ENCODE measurements at regions not wholly inside any gene's neighbourhood (a gene's known extent, or its start where the extent isn't known, plus 50 kb on each side); places are given as distances from the start of the nearest gene placed in this dataset.

DNA sequence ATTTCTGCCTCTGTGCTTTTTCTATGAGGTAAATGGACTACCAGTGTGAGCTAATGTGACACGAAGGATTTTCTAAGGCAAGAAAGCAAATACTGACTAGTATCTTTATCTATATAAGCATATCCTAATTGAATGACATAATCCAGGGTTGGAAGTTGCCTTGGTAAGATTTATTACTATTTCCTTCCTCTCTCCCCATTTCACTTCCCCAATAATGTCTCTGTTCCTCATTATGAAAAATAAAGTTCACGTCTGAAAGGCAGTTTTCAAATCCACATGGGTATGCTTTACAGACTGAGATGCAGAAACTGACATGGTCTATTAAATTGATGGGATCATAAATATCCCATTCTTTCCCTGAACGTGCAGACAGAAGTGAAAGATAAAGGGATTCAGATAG is 86.0 kb downstream of the DTWD1 start:
- no CpG with 5 or more reads among the region's 3 CpGs for WGBS (ENCODE audit: insufficient coverage)
- H3K36me3 ChIP-seq (ENCODE audit: control insufficient read depth, insufficient read depth, low read length) = no peaks in the 10 kb centered on the region
- no peaks in the 10 kb centered on the region for H3K27me3 ChIP-seq (ENCODE audit: control insufficient read depth, insufficient read depth, low read length)
- DNase-seq = peak; percentile 51
- peaks cover 24% of the 10 kb centered on the region for H3K9me3 ChIP-seq (replicated peaks; ENCODE audit: control insufficient read depth, low read depth, low read length)
- no peak overlapping the region for H3K4me3 ChIP-seq (ENCODE audit: low read length)
- no peaks in the 10 kb centered on the region for H3K4me1 ChIP-seq (ENCODE audit: control insufficient read depth, insufficient read depth, low read length)
- no peak overlapping the region for H3K27ac ChIP-seq (ENCODE audit: low read length)

DNA sequence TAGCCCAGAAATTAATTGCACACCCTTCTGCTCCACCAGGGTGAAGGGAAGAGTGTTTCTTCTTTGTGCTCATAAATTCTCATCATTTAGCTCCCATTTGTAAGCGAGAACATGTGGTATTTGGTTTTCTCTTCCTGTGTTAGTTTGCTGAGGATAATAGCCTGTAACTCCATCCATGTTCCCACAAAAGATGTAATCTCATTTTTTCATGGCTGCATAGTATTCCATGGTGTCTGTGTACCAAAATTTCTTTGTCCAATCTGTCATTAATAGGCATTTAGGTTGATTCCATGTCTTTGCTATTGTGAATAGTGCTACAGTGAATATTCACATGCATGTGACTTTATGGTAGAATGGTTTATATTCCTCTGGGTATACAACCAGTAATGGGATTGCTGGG is 86.8 kb downstream of the DTWD1 start:
- WGBS (ENCODE audit: insufficient coverage) = no CpG with 5 or more reads among the region's 1 CpG
- Histone ChIP-seq H3K27ac (ENCODE audit: low read length) (no peak overlapping the region), H3K36me3 (ENCODE audit: control insufficient read depth, insufficient read depth, low read length) (no peaks in the 10 kb centered on the region), H3K4me1 (ENCODE audit: control insufficient read depth, insufficient read depth, low read length) (no peaks in the 10 kb centered on the region), H3K27me3 (ENCODE audit: control insufficient read depth, insufficient read depth, low read length) (no peaks in the 10 kb centered on the region), H3K9me3 (replicated peaks; ENCODE audit: control insufficient read depth, low read depth, low read length) (peaks cover 24% of the 10 kb centered on the region), H3K4me3 (ENCODE audit: low read length) (no peak overlapping the region)
- DNase-seq = no peak

- Histone ChIP-seq H3K4me3 (ENCODE audit: low read length) (no peak overlapping the region), H3K9me3 (replicated peaks; ENCODE audit: control insufficient read depth, low read depth, low read length) (peaks cover 24% of the 10 kb centered on the region), H3K27ac (ENCODE audit: low read length) (no peak overlapping the region), H3K4me1 (ENCODE audit: control insufficient read depth, insufficient read depth, low read length) (peaks cover 4% of the 10 kb centered on the region), H3K27me3 (ENCODE audit: control insufficient read depth, insufficient read depth, low read length) (no peaks in the 10 kb centered on the region), H3K36me3 (ENCODE audit: control insufficient read depth, insufficient read depth, low read length) (no peaks in the 10 kb centered on the region)
- DNase-seq = no peak
- WGBS (ENCODE audit: insufficient coverage) = no CpG with 5 or more reads among the region's 1 CpG
Measured at GRCh38 chr15:49709646-49710214, 88.9 kb downstream of the DTWD1 start.

- WGBS (ENCODE audit: insufficient coverage) = 79% methylated on average over 2 of the region's 3 CpGs
- H3K4me1 ChIP-seq (ENCODE audit: control insufficient read depth, insufficient read depth, low read length) = peaks cover 4% of the 10 kb centered on the region
- no peak overlapping the region for H3K27ac ChIP-seq (ENCODE audit: low read length)
- peaks cover 24% of the 10 kb centered on the region for H3K9me3 ChIP-seq (replicated peaks; ENCODE audit: control insufficient read depth, low read depth, low read length)
- no peaks in the 10 kb centered on the region for H3K36me3 ChIP-seq (ENCODE audit: control insufficient read depth, insufficient read depth, low read length)
- no peaks in the 10 kb centered on the region for H3K27me3 ChIP-seq (ENCODE audit: control insufficient read depth, insufficient read depth, low read length)
- DNase-seq = no peak
- no peak overlapping the region for H3K4me3 ChIP-seq (ENCODE audit: low read length)
Measured at GRCh38 chr15:49712162-49712561, 91.3 kb downstream of the DTWD1 start.

DNA sequence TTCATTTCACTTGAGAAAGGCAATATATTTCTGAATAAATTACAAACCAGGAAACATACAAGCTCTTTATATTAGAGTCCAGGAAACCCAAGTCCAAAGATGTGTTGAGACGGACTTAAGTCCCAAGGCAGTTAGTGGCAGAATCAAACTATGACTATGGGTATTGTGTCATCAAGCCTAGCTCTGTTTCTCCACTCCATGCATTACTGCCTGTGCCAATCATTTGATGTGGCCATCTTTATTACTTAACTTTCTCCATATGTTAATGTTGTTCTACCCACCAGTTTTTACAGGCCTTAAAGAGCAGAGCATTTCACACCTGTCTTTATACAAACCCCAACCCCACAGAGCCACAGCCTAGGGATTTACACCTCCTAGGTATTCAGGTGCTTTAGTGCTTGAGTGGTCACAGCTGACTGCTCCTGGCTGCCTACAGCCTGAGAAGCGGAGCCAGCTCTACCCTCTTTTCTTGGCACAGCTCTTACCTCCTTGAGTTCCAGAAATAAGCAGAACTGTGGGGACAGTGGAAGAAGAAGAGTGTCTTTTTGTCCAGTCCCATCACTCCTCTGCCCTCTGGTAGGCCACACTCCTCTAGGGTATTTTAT is 92.1 kb downstream of the DTWD1 start:
- Histone ChIP-seq H3K27ac (ENCODE audit: low read length) (no peak overlapping the region), H3K36me3 (ENCODE audit: control insufficient read depth, insufficient read depth, low read length) (no peaks in the 10 kb centered on the region), H3K9me3 (replicated peaks; ENCODE audit: control insufficient read depth, low read depth, low read length) (peaks cover 22% of the 10 kb centered on the region), H3K4me3 (ENCODE audit: low read length) (no peak overlapping the region), H3K27me3 (ENCODE audit: control insufficient read depth, insufficient read depth, low read length) (no peaks in the 10 kb centered on the region), H3K4me1 (ENCODE audit: control insufficient read depth, insufficient read depth, low read length) (peaks cover 4% of the 10 kb centered on the region)
- no peak for DNase-seq
- WGBS (ENCODE audit: insufficient coverage) = no CpG with 5 or more reads among the region's 2 CpGs

DNA sequence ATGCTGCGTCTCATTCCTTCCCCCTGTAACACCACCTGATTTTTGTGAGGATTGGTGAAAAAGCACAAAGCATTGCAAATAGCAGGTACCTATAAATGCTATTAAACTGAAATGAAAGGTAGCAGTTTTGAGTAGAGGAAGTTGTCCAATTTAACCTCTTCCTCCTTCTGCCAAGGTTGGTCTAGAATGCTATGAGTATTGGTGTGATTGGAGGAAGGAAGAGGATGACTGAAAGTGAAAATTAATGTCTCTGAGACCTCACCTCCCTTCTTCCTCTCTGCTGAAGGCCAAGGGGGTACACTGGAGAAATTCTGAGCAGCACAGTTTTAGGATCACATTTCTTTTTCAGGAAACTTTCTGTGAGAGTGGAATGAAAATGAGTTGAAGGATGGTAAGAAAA is 94.4 kb downstream of the DTWD1 start:
- Histone ChIP-seq H3K4me3 (ENCODE audit: low read length) (no peak overlapping the region), H3K36me3 (ENCODE audit: control insufficient read depth, insufficient read depth, low read length) (no peaks in the 10 kb centered on the region), H3K27ac (ENCODE audit: low read length) (no peak overlapping the region), H3K9me3 (replicated peaks; ENCODE audit: control insufficient read depth, low read depth, low read length) (peaks cover 13% of the 10 kb centered on the region), H3K27me3 (ENCODE audit: control insufficient read depth, insufficient read depth, low read length) (no peaks in the 10 kb centered on the region), H3K4me1 (ENCODE audit: control insufficient read depth, insufficient read depth, low read length) (peaks cover 6% of the 10 kb centered on the region)
- WGBS (ENCODE audit: insufficient coverage) = no CpG with 5 or more reads among the region's 1 CpG
- DNase-seq = no peak

DNA sequence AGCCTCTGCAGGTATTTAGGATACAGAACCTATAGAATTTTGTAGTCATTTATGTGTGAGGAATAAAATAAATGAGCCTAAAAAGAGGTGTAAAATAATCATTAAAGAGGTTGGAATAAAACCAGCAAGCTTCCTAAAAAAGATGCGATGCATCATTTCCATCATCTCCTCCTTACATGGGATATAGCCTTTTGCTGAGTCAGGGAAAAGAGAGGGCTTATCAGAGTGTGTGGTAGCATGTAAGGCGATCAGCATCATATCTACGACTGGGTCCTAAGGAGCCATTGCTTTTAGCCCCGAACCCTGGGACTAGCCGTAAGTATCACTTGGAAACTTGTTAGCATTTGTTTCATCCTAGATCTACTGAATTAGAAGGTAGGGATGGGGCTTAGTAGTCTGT is 94.9 kb downstream of the DTWD1 start:
- H3K36me3 ChIP-seq (ENCODE audit: control insufficient read depth, insufficient read depth, low read length) = no peaks in the 10 kb centered on the region
- H3K27me3 ChIP-seq (ENCODE audit: control insufficient read depth, insufficient read depth, low read length) = no peaks in the 10 kb centered on the region
- no peak overlapping the region for H3K4me3 ChIP-seq (ENCODE audit: low read length)
- peaks cover 6% of the 10 kb centered on the region for H3K4me1 ChIP-seq (ENCODE audit: control insufficient read depth, insufficient read depth, low read length)
- no peak overlapping the region for H3K27ac ChIP-seq (ENCODE audit: low read length)
- no peak for DNase-seq
- 100% methylated on average over 2 of the region's 5 CpGs for WGBS (ENCODE audit: insufficient coverage)
- peaks cover 8% of the 10 kb centered on the region for H3K9me3 ChIP-seq (replicated peaks; ENCODE audit: control insufficient read depth, low read depth, low read length)

GRCh38 chr15:49718234-49718633 is 97.4 kb downstream of the DTWD1 start:
- peak overlapping the region; percentile 56 for H3K27ac ChIP-seq (ENCODE audit: low read length)
- DNase-seq = peak; percentile 84

GRCh38 chr15:49718846-49719245 is 98.0 kb downstream of the DTWD1 start:
- Histone ChIP-seq H3K9me3 (replicated peaks; ENCODE audit: control insufficient read depth, low read depth, low read length) (no peaks in the 10 kb centered on the region), H3K27ac (ENCODE audit: low read length) (peak overlapping the region; percentile 11), H3K4me1 (ENCODE audit: control insufficient read depth, insufficient read depth, low read length) (peaks cover 5% of the 10 kb centered on the region), H3K4me3 (ENCODE audit: low read length) (no peak overlapping the region), H3K27me3 (ENCODE audit: control insufficient read depth, insufficient read depth, low read length) (no peaks in the 10 kb centered on the region), H3K36me3 (ENCODE audit: control insufficient read depth, insufficient read depth, low read length) (no peaks in the 10 kb centered on the region)
- WGBS (ENCODE audit: insufficient coverage) = 96% methylated on average over 3 of the region's 3 CpGs
- DNase-seq = peak; percentile 41

More at GRCh38 chr15:49718234-49718633, 97.4 kb downstream of the DTWD1 start:
- H3K4me1 ChIP-seq (ENCODE audit: control insufficient read depth, insufficient read depth, low read length) = peaks cover 7% of the 10 kb centered on the region
- H3K36me3 ChIP-seq (ENCODE audit: control insufficient read depth, insufficient read depth, low read length) = no peaks in the 10 kb centered on the region
- H3K9me3 ChIP-seq (replicated peaks; ENCODE audit: control insufficient read depth, low read depth, low read length) = no peaks in the 10 kb centered on the region
- no CpG with 5 or more reads among the region's 2 CpGs for WGBS (ENCODE audit: insufficient coverage)
- H3K27me3 ChIP-seq (ENCODE audit: control insufficient read depth, insufficient read depth, low read length) = no peaks in the 10 kb centered on the region
- H3K4me3 ChIP-seq (ENCODE audit: low read length) = no peak overlapping the region

- WGBS (ENCODE audit: insufficient coverage) = no CpG with 5 or more reads among the region's 3 CpGs
- Histone ChIP-seq H3K27ac (ENCODE audit: low read length) (peak overlapping the region; percentile 23), H3K27me3 (ENCODE audit: control insufficient read depth, insufficient read depth, low read length) (no peaks in the 10 kb centered on the region), H3K36me3 (ENCODE audit: control insufficient read depth, insufficient read depth, low read length) (no peaks in the 10 kb centered on the region), H3K4me3 (ENCODE audit: low read length) (no peak overlapping the region), H3K9me3 (replicated peaks; ENCODE audit: control insufficient read depth, low read depth, low read length) (no peaks in the 10 kb centered on the region), H3K4me1 (ENCODE audit: control insufficient read depth, insufficient read depth, low read length) (peaks cover 5% of the 10 kb centered on the region)
- peak; percentile 70 for DNase-seq
Measured at GRCh38 chr15:49720261-49720660, 99.4 kb downstream of the DTWD1 start.

DNA sequence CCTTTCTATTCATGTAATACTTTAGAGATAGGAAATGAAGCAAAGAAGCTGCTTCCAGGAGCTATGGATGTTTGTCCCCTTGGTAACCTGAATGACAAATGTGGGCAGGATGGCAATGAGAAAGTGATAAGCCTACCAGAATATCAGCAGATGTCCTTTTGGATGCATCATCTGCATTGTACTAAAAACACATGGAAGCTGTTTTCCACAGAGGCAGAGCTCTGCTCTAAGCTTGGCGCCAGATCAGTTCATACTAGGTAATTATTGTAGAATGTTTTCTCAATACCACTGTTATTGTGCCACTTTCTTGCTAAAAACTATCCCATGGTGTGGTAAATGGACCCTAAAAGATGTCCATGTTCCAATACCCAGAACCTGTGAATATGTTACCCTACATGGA is 100.2 kb downstream of the DTWD1 start:
- DNase-seq = peak; percentile 16
- Histone ChIP-seq H3K4me1 (ENCODE audit: control insufficient read depth, insufficient read depth, low read length) (peaks cover 5% of the 10 kb centered on the region), H3K36me3 (ENCODE audit: control insufficient read depth, insufficient read depth, low read length) (no peaks in the 10 kb centered on the region), H3K9me3 (replicated peaks; ENCODE audit: control insufficient read depth, low read depth, low read length) (no peaks in the 10 kb centered on the region), H3K27ac (ENCODE audit: low read length) (peak overlapping the region; percentile 22), H3K27me3 (ENCODE audit: control insufficient read depth, insufficient read depth, low read length) (no peaks in the 10 kb centered on the region), H3K4me3 (ENCODE audit: low read length) (no peak overlapping the region)
- WGBS (ENCODE audit: insufficient coverage) = no CpG with 5 or more reads among the region's 1 CpG

Data from muscle of leg (tissue), 3 donors.